ENCODE measurements at regions not wholly inside any gene's neighbourhood (a gene's known extent, or its start where the extent isn't known, plus 50 kb on each side); places are given as distances from the start of the nearest gene placed in this dataset.
"Not testable (repeated sequence)": the region's sequence is repeated elsewhere in the genome, so short reads cannot be mapped to it uniquely, and the experiment has no call there.

- no peak for DNase-seq
These were observed 255.6 kb downstream of the ERMARD start for GRCh38 chr6:170006900-170007467.

- no peak for DNase-seq
These were observed 254.9 kb downstream of the ERMARD start for GRCh38 chr6:170006071-170006899.

GRCh38 chr6:170005665-170006064 is 254.2 kb downstream of the ERMARD start:
- DNase-seq = no peak

- DNase-seq = no peak
These were observed 253.3 kb downstream of the ERMARD start for GRCh38 chr6:170004585-170005210.

- DNase-seq = no peak
These were observed 252.2 kb downstream of the ERMARD start for GRCh38 chr6:170003451-170004160.

- DNase-seq = no peak
These were observed 251.6 kb downstream of the ERMARD start for GRCh38 chr6:170003027-170003426.

GRCh38 chr6:170001782-170002181 is 250.4 kb downstream of the ERMARD start:
- not testable (repeated sequence) for DNase-seq

- no peak for DNase-seq
These were observed 248.8 kb downstream of the ERMARD start for GRCh38 chr6:170000071-170000843.

- no peak for DNase-seq
These were observed 247.9 kb downstream of the ERMARD start for GRCh38 chr6:169999367-169999766.

- no peak for DNase-seq
These were observed 247.0 kb downstream of the ERMARD start for GRCh38 chr6:169998457-169998856.

GRCh38 chr6:169997930-169998218 is 246.5 kb downstream of the ERMARD start:
- no peak for DNase-seq

GRCh38 chr6:169997187-169997929 is 245.9 kb downstream of the ERMARD start:
- DNase-seq = no peak

- no peak for DNase-seq
These were observed 245.1 kb downstream of the ERMARD start for GRCh38 chr6:169996378-169997051.

- DNase-seq = no peak
These were observed 243.3 kb downstream of the ERMARD start for GRCh38 chr6:169994739-169995138.

- DNase-seq = no peak
These were observed 242.5 kb downstream of the ERMARD start for GRCh38 chr6:169993861-169994481.

- DNase-seq = no peak
These were observed 240.5 kb downstream of the ERMARD start for GRCh38 chr6:169991913-169992312.

GRCh38 chr6:169991031-169991390 is 239.6 kb downstream of the ERMARD start:
- DNase-seq = no peak

GRCh38 chr6:169990095-169991030 is 238.9 kb downstream of the ERMARD start:
- peak; percentile 2 for DNase-seq

- no peak for DNase-seq
These were observed 238.2 kb downstream of the ERMARD start for GRCh38 chr6:169989594-169989993.
